H1 (cell line): ENCODE measurements at regions not wholly inside any gene's neighbourhood (a gene's known extent, or its start where the extent isn't known, plus 50 kb on each side); places are given as distances from the start of the nearest gene placed in this dataset.

Experiments used
- CBX5 ChIP-seq: fragments of 300-800, 300-1000 bp; sonication (generic); IDR thresholded peaks from 2 replicates; pipeline ENCODE4 v1.7.1; 2016; ENCODE audit warnings: antibody characterized with exemption, low read length, low read depth
- CTBP2 ChIP-seq: IDR thresholded peaks from 2 replicates; pipeline ENCODE4 v1.7.0; 2011; ENCODE audit warnings: borderline replicate concordance, mild to moderate bottlenecking, moderate library complexity, mixed read lengths, low read length; ENCODE audit not compliant: insufficient read depth, insufficient read length
- GABPA ChIP-seq: IDR thresholded peaks from 2 replicates; pipeline ENCODE4 v1.6.1; 2011; ENCODE audit warnings: mild to moderate bottlenecking, low read length, moderate library complexity, borderline replicate concordance; ENCODE audit not compliant: insufficient read depth
- JUND ChIP-seq: IDR thresholded peaks from 2 replicates; pipeline ENCODE4 v1.6.1; 2011; ENCODE audit warnings: mild to moderate bottlenecking, improper control_type of control experiment, low read length
- POU5F1 ChIP-seq: IDR thresholded peaks from 2 replicates; pipeline ENCODE4 v1.6.1; 2011; ENCODE audit warnings: low read depth, mild to moderate bottlenecking, low read length, moderate library complexity
- SIN3A ChIP-seq, 2 experiments: IDR thresholded peaks in 1 of 2; conservative IDR thresholded peaks in 1 of 2; 2 replicates each; pipeline ENCODE4 v1.6.1; 2011 to 2012; ENCODE audit warnings: low read length in 2 of 2, improper control_type of control experiment in 1 of 2, low read depth in 1 of 2, mild to moderate bottlenecking in 1 of 2
- TAF1 ChIP-seq: IDR thresholded peaks from 2 replicates; pipeline ENCODE4 v1.6.1; 2011; ENCODE audit warnings: mild to moderate bottlenecking, low read depth, low read length
- ZNF274 ChIP-seq: IDR thresholded peaks from 2 replicates; pipeline ENCODE4 v1.7.0; 2012; ENCODE audit warnings: low read length, borderline replicate concordance; ENCODE audit errors: extremely low read depth
- TF ChIP-seq, protein P1 (sequence below), 3 experiments: IDR thresholded peaks; 1 replicate in 2 of 3; 2 replicates in 1 of 3; pipeline versions ENCODE4 v1.5.1 to v1.6.1; 2011; ENCODE audit warnings: low read length in 3 of 3, mild to moderate bottlenecking in 3 of 3, inconsistent platforms in 2 of 3, low read depth in 1 of 3, moderate library complexity in 1 of 3; ENCODE audit not compliant: insufficient read depth in 1 of 3; ENCODE audit errors: control extremely low read depth in 1 of 3

DNA sequence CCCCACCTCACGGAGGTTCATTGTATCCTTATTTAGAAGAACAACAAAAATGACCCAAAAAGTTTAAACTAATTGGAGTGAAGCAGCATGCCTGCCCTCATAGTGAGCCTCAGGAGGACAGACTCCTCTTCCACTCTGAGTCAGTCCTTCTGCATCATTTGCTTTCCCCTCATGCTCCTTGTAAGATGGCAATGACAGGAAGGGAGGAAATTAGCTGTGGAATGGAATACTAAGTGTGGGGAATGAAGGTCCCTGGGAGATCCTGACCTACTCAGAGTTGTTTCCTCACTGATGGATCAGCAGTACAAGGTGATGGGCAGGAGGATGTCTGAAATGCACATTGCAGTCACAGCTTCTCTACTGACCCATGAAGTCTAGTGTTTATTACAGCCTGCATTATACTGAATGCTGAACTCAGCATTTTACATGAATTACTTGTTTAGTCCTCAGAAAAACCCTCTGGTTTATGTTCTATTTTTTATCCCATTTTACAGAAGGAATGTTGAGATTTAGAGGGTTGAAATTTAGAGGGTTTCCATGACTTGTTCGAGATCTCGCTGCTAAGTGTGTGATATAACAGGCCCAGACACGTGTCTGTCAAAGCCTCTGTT, 212.0 kb upstream of the PCSK2 start:
- TF ChIP-seq CTBP2, result no peak
- TF ChIP-seq, protein P1, sequence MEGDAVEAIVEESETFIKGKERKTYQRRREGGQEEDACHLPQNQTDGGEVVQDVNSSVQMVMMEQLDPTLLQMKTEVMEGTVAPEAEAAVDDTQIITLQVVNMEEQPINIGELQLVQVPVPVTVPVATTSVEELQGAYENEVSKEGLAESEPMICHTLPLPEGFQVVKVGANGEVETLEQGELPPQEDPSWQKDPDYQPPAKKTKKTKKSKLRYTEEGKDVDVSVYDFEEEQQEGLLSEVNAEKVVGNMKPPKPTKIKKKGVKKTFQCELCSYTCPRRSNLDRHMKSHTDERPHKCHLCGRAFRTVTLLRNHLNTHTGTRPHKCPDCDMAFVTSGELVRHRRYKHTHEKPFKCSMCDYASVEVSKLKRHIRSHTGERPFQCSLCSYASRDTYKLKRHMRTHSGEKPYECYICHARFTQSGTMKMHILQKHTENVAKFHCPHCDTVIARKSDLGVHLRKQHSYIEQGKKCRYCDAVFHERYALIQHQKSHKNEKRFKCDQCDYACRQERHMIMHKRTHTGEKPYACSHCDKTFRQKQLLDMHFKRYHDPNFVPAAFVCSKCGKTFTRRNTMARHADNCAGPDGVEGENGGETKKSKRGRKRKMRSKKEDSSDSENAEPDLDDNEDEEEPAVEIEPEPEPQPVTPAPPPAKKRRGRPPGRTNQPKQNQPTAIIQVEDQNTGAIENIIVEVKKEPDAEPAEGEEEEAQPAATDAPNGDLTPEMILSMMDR (IDR thresholded peaks at IDR 0.05; ENCODE audit: control extremely low read depth in 1 of 3, insufficient read depth in 1 of 3, low read depth in 1 of 3, low read length in 3 of 3), result no peak
- no peak for TF ChIP-seq SIN3A (conservative IDR thresholded peaks at IDR 0.05 in 1 of 2, IDR thresholded peaks at IDR 0.05 in 1 of 2; ENCODE audit: low read depth in 1 of 2, low read length in 2 of 2)
- no peak for TF ChIP-seq TAF1
- no peak for TF ChIP-seq CBX5
- TF ChIP-seq POU5F1, result no peak
- TF ChIP-seq ZNF274, result no peak
- TF ChIP-seq JUND, result no peak
- no peak for TF ChIP-seq GABPA
